HG02571 (cell line): ENCODE measurements at regions not wholly inside any gene's neighbourhood (a gene's known extent, or its start where the extent isn't known, plus 50 kb on each side); places are given as distances from the start of the nearest gene placed in this dataset.

ENCODE experiments used
- ATAC-seq: cut with Tn5 transposase; IDR thresholded peaks from one replicate; pipeline ENCODE4 v1.9.1; 2021; ENCODE audit warnings: mild to moderate bottlenecking, moderate library complexity; ENCODE audit not compliant: unreplicated experiment

DNA sequence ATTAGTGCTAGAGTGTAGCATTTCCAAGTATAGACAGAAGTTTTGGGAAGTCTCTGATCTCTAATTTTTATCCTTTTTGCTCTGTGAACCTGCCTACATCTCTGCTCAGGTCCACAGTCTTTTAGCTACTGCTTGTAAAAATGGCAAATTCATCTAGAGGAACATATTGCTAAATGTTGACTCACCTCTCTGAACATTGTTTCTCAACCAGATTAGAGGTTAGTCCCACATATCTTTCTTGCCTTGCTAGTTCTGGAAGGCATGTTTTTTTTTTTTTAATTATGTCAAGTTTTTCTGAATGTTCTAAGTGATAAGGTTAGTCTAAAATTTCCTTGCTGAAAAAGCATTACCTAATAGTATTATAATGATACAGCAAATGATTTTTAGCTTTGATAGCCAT is 2889.6 kb upstream of the PCDH20 start:
- no peak for ATAC-seq

GRCh38 chr13:64300239-64300638 is 2884.6 kb upstream of the PCDH20 start:
- no peak for ATAC-seq

GRCh38 chr13:64293923-64294322 is 2878.3 kb upstream of the PCDH20 start:
- no peak for ATAC-seq

GRCh38 chr13:64289702-64290101 is 2874.1 kb upstream of the PCDH20 start:
- no peak for ATAC-seq

- ATAC-seq, result no peak
Observed at GRCh38 chr13:64283926-64284325, 2868.3 kb upstream of the PCDH20 start.

GRCh38 chr13:64278493-64278892 is 2862.8 kb upstream of the PCDH20 start:
- ATAC-seq, result no peak

- ATAC-seq, result no peak
Observed at GRCh38 chr13:64277097-64277496, 2861.4 kb upstream of the PCDH20 start.

DNA sequence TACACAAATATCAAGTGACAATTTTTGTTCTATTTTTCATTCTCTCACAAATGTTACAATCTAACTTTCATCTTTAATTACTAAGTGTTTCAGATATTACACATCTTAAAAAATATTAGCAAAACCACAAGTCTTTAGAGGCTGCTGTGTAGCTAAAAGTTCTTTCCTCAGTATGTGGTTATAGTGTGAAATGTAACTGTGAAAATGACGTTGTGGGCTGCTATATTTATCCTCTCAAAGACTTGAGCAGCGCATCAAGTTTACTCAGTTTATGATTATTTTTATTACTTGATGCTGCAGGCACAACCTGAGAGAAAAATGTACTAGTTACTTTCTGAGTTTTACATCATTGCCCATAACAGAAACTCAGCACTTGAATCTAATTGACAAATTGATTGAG is 2860.6 kb upstream of the PCDH20 start:
- ATAC-seq, result no peak

GRCh38 chr13:64274481-64275217 is 2859.0 kb upstream of the PCDH20 start:
- ATAC-seq, result no peak

GRCh38 chr13:64273780-64274179 is 2858.1 kb upstream of the PCDH20 start:
- no peak for ATAC-seq

DNA sequence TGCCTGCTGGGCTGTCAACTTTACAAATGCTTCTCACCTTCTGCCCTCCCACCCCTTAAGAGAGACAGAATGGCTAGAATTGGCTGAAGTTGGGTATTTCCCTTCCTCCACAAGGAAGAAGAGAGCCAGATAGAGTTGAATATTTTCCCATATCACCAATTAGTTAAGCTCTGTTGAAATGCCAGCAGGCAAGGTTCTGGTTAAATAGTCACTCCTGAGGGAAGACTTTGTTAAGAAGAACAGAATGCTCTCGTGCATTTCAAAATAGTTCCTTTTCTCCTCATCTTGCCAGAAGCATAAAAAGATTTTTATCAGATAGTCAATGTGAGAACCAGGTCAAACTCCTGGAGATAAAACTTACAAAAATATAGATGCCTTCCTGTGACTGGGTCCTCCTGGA is 2857.0 kb upstream of the PCDH20 start:
- no peak for ATAC-seq

DNA sequence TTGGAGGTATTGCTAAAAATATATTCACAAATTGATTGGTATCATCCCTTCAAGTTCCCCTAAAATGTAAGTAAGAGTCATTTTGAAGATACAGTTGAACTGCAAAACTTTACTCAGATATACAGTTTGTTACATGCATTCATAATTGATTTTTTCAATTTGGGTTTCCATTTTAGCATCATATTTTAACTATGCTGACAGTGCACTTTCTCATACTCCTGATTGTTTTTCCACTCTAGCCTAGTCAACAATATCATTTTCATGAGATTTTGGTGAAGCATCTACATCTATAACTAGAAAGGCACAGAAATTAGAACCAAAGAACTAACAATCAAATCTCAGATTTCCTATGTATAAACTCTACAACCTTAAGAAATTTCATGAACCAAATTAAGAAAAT is 2850.4 kb upstream of the PCDH20 start:
- no peak for ATAC-seq

- ATAC-seq, result no peak
Observed at GRCh38 chr13:64263285-64263684, 2847.6 kb upstream of the PCDH20 start.

DNA sequence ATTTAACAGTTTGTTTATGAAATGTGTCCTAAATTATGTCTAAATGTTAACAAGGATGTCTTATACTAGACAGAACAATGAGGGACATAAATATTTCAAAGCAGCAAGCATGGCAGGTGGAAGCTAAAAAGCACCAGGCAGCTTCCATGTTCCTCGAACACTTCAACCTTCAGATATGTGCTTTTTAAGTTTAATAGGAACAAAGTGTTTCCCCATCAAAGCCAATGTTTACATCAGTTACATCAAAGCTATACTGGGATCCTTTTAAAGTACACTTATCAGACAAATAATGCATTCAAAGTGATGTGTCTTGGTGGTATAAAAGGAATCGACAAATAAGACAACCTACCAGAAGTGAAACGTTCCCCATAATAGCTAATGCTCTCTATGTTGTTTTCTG is 2841.1 kb upstream of the PCDH20 start:
- ATAC-seq, result no peak

- no peak for ATAC-seq
Observed at GRCh38 chr13:64255988-64256387, 2840.3 kb upstream of the PCDH20 start.

GRCh38 chr13:64248371-64249065 is 2832.9 kb upstream of the PCDH20 start:
- ATAC-seq, result no peak

GRCh38 chr13:64239372-64239771 is 2823.7 kb upstream of the PCDH20 start:
- ATAC-seq, result no peak

GRCh38 chr13:64234255-64234654 is 2818.6 kb upstream of the PCDH20 start:
- no peak for ATAC-seq

DNA sequence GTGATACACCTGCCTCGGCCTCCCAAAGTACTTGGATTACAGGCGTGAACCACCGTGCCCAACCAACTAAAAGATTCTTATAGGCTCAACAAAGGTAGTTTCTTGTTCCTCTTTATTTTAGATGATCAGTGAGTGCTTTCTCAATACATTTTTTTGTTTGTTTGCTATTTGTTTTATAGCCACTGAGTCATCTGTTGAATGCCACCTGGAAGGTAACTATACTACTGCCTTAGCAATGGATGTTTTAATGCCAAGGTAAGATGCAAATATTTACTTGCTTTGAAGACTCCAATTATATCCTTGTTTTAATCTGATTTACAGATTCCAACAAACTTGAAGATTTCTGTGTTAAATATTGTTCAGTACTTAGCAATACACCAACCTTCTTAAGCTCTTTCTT is 2807.4 kb upstream of the PCDH20 start:
- no peak for ATAC-seq

- ATAC-seq, result no peak
Observed at GRCh38 chr13:64206430-64207225, 2791.0 kb upstream of the PCDH20 start.

DNA sequence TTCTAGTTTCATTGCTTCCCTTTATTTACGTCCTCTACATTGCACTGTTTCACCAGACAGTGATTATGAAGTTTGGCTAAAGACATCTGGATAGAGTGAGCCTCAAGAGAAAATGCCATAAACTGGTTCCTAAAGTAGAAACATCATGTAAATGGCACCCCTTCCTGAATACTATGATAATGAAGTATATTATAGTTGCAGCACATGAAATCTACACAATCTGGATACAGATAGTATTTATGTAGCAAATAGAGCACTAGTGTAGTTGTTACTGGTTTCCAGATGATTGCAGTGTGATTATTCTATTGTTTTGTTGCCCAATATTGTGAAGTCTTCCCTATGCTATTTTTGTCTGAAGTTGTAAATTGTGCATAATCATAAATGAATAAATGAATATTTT is 2786.9 kb upstream of the PCDH20 start:
- ATAC-seq, result no peak

GRCh38 chr13:64197232-64197631 is 2781.6 kb upstream of the PCDH20 start:
- ATAC-seq, result no peak
